ENCODE measurements at regions not wholly inside any gene's neighbourhood (a gene's known extent, or its start where the extent isn't known, plus 50 kb on each side); places are given as distances from the start of the nearest gene placed in this dataset.

DNA sequence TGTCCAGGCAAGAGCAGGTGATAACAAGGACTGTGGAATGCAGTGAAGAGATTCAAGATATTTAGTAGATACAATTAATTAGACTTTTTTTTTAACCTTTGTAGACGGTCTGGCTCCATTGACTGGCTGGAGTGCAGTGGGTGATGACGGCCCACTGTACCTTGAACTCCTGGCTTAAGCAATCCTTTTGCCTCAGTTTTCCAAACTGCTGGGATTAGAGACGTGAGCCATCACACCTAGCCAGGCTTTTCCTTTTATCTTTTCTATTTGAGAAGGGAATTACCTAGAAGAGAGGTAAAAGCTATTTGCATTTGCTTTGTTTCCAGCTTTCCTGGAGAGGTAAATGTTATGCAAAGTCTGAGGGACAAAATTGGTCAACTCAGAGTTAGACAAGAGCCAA is 213.0 kb upstream of the MAGI2 start:
- H3K4me3 ChIP-seq (ENCODE audit: low read depth, low read length): no peak overlapping the region
- TF ChIP-seq, protein P1, sequence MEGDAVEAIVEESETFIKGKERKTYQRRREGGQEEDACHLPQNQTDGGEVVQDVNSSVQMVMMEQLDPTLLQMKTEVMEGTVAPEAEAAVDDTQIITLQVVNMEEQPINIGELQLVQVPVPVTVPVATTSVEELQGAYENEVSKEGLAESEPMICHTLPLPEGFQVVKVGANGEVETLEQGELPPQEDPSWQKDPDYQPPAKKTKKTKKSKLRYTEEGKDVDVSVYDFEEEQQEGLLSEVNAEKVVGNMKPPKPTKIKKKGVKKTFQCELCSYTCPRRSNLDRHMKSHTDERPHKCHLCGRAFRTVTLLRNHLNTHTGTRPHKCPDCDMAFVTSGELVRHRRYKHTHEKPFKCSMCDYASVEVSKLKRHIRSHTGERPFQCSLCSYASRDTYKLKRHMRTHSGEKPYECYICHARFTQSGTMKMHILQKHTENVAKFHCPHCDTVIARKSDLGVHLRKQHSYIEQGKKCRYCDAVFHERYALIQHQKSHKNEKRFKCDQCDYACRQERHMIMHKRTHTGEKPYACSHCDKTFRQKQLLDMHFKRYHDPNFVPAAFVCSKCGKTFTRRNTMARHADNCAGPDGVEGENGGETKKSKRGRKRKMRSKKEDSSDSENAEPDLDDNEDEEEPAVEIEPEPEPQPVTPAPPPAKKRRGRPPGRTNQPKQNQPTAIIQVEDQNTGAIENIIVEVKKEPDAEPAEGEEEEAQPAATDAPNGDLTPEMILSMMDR (IDR thresholded peaks at IDR 0.05; ENCODE audit: insufficient read depth, low read depth, low read length, missing control alignments): no peak
- no peak for DNase-seq (ENCODE audit: low read depth)

DNA sequence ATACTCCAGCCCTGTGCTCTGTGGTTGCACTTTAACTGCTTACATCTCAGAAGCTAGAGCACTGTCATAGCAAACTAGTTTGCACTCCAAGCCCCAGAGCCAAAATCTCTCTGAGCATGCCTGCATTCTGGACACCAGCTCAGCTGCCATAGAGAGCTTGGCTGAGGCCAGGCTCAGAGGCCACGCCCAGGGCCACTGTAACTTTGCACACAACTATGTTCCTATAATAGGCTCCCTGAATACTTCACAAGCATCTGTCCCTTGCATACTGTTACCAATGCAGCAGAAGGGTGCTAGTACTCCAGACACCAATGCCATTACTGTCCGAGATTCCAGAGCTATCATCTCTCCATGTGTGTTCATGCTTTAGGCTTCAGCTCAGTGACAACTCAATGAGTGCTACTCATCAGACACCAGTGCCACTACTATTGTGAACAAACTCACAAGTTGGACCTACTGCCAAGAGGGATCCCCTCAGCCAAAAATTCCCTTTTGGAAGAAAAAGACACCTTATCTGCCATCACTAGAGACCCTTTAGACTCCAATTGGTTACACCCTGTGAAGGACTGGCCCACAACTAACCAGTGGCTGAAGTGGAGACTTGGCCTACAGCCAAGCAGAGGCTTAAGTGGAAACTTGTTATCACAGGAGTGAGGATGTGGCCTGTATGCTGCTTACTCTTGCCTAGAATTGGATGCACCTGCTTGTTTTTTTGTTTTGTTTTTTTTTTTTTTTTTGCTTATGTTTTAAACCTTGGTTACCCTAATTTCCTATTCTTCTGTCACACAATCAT is 211.6 kb upstream of the MAGI2 start:
- TF ChIP-seq, protein P1 (IDR thresholded peaks at IDR 0.05; ENCODE audit: insufficient read depth, low read depth, low read length, missing control alignments): no peak
- DNase-seq (ENCODE audit: low read depth): no peak

DNA sequence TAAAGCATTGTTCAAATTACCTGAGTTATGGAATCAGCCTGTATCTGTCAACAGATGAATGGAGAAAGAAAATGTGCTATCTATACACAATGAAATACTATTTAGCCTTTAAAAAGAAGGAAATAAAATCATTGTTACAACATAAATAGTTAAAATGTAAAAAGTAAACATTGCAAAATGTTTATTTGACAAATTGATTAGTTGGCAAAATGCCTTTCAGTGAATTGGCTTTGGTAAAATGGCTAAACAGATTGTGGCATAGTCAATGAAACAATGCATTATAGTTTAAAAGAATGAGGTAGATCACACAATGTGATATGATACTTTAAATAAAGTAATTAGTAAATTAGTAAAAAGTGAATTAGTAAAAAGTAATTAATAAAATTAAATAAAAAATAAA is 204.8 kb upstream of the MAGI2 start:
- TF ChIP-seq, protein P1 (IDR thresholded peaks at IDR 0.05; ENCODE audit: insufficient read depth, low read depth, low read length, missing control alignments): no peak
- no peak overlapping the region for H3K4me3 ChIP-seq (ENCODE audit: low read depth, low read length)
- DNase-seq (ENCODE audit: low read depth): no peak

More for the DNA sequence above, 211.6 kb upstream of the MAGI2 start:
- H3K4me3 ChIP-seq (ENCODE audit: low read depth, low read length): no peak overlapping the region

- DNase-seq (ENCODE audit: low read depth): no peak
- no peak overlapping the region for H3K4me3 ChIP-seq (ENCODE audit: low read depth, low read length)
- TF ChIP-seq, protein P1 (IDR thresholded peaks at IDR 0.05; ENCODE audit: insufficient read depth, low read depth, low read length, missing control alignments): no peak
Observed at GRCh38 chr7:79653136-79653631, 199.7 kb upstream of the MAGI2 start.

GRCh38 chr7:79652619-79653018 is 199.2 kb upstream of the MAGI2 start:
- no peak overlapping the region for H3K4me3 ChIP-seq (ENCODE audit: low read depth, low read length)
- no peak for DNase-seq (ENCODE audit: low read depth)

GRCh38 chr7:79647711-79648110 is 194.2 kb upstream of the MAGI2 start:
- DNase-seq (ENCODE audit: low read depth): no peak
- TF ChIP-seq, protein P1 (IDR thresholded peaks at IDR 0.05; ENCODE audit: insufficient read depth, low read depth, low read length, missing control alignments): no peak
- H3K4me3 ChIP-seq (ENCODE audit: low read depth, low read length): no peak overlapping the region

More at GRCh38 chr7:79652619-79653018, 199.2 kb upstream of the MAGI2 start:
- TF ChIP-seq, protein P1 (IDR thresholded peaks at IDR 0.05; ENCODE audit: insufficient read depth, low read depth, low read length, missing control alignments): no peak

Measured in GM12865 (cell line).